ENCODE measurements at regions not wholly inside any gene's neighbourhood (a gene's known extent, or its start where the extent isn't known, plus 50 kb on each side); places are given as distances from the start of the nearest gene placed in this dataset.

GRCh38 chr3:161671141-161671540 lies 174.5 kb downstream of the OTOL1 start:
- ChIA-PET SMC1A (ENCODE audit: uncharacterized antibody, unreplicated experiment) (no interaction called here), RAD21 (ENCODE audit: unreplicated experiment) (no interaction called here), POLR2A (no interaction called here), CTCF (no interaction called here)
- ATAC-seq (no peak), FAIRE-seq (no peak), DNase-seq (ENCODE audit: low read depth, low spot score) (no peak)
- no peak overlapping the region for H3K4me3 ChIP-seq
- 20% methylated on average over 2 of the region's 2 CpGs for WGBS (ENCODE audit: insufficient coverage, insufficient replicate concordance, low lambda C conversion rate, missing lambda C conversion rate)
- no peaks in the 10 kb centered on the region for H3K79me2 ChIP-seq (ENCODE audit: control insufficient read depth, insufficient read depth, low read length)
- no TSS peak for BruUV-seq (replicated peaks)
- H3K9ac ChIP-seq (ENCODE audit: control insufficient read depth, insufficient read depth, low read length) = no peak overlapping the region
- in situ Hi-C loops (cut with MboI) = no loop called here
- H3K9me3 ChIP-seq (replicated peaks; ENCODE audit: control insufficient read depth, insufficient read depth, low read length) = no peaks in the 10 kb centered on the region
- no peak overlapping the region for H3K27ac ChIP-seq (ENCODE audit: control insufficient read depth, insufficient read depth)
- no peaks in the 10 kb centered on the region for H3K4me1 ChIP-seq (ENCODE audit: control insufficient read depth, insufficient read depth, low read length)
- no peaks in the 10 kb centered on the region for H4K20me1 ChIP-seq (ENCODE audit: control insufficient read depth, insufficient read depth)
- no peak overlapping the region for H3K4me2 ChIP-seq (ENCODE audit: control insufficient read depth, insufficient read depth)
- H2AFZ ChIP-seq (ENCODE audit: control insufficient read depth, low read depth, low read length) = no peak overlapping the region
- no peaks in the 10 kb centered on the region for H3K27me3 ChIP-seq (replicated peaks in 1 of 2; ENCODE audit: control insufficient read depth in 2 of 2, insufficient read depth in 2 of 2, low read length in 1 of 2)
- intact Hi-C loops (cut with micrococcal nuclease; ENCODE audit: unreplicated experiment) = no loop called here
- no peaks in the 10 kb centered on the region for H3K36me3 ChIP-seq (ENCODE audit: control insufficient read depth in 2 of 2, insufficient read depth in 2 of 2, low read length in 1 of 2)
- no peak for TF ChIP-seq ZNF207 (IDR thresholded peaks at IDR 0.05; ENCODE audit: borderline replicate concordance)
- TF ChIP-seq ZNF622 (IDR thresholded peaks at IDR 0.05) = no peak
- no peak for TF ChIP-seq SUZ12 (IDR thresholded peaks at IDR 0.05; ENCODE audit: unreplicated experiment)
- no peak for TF ChIP-seq IKZF1 (conservative IDR thresholded peaks at IDR 0.05)
- TF ChIP-seq PRDM15 (CRISPR knock-in tag; IDR thresholded peaks at IDR 0.05) = no peak
- no peak for TF ChIP-seq ZBTB11 (CRISPR knock-in tag; IDR thresholded peaks at IDR 0.05)
- TF ChIP-seq CEBPB (IDR thresholded peaks at IDR 0.05; ENCODE audit: borderline replicate concordance in 1 of 2, low read depth in 2 of 2, low read length in 2 of 2) = no peak
- no peak for TF ChIP-seq ATF7 (IDR thresholded peaks at IDR 0.05; ENCODE audit: low read depth)
- no peak for TF ChIP-seq E2F8 (IDR thresholded peaks at IDR 0.05; ENCODE audit: low read depth, partially characterized antibody)
- no peak for TF ChIP-seq LARP7 (IDR thresholded peaks at IDR 0.05)
- no peak for TF ChIP-seq FOS (IDR thresholded peaks at IDR 0.05; ENCODE audit: borderline replicate concordance, extremely low read depth, insufficient read length)
- TF ChIP-seq POU2F2 (IDR thresholded peaks at IDR 0.05; ENCODE audit: borderline replicate concordance, low read depth, low read length) = no peak
- TF ChIP-seq WRNIP1 (IDR thresholded peaks at IDR 0.05; ENCODE audit: borderline replicate concordance, low read depth, low read length) = no peak
- no peak for TF ChIP-seq RBBP5 (conservative IDR thresholded peaks at IDR 0.05)
- TF ChIP-seq SMAD1 (IDR thresholded peaks at IDR 0.05; ENCODE audit: low read depth, partially characterized antibody) = no peak
- TF ChIP-seq SMC3 (IDR thresholded peaks at IDR 0.05; ENCODE audit: borderline replicate concordance, low read length) = no peak
- no peak for TF ChIP-seq TCF3 (IDR thresholded peaks at IDR 0.05; ENCODE audit: borderline replicate concordance, insufficient read depth, low read depth, low read length)
